Loucy (cell line): ENCODE measurements at regions not wholly inside any gene's neighbourhood (a gene's known extent, or its start where the extent isn't known, plus 50 kb on each side); places are given as distances from the start of the nearest gene placed in this dataset.
A peak's percentile ranks its signal among the peaks of the same experiment; 100 is the strongest.
"Not testable (repeated sequence)": the region's sequence is repeated elsewhere in the genome, so short reads cannot be mapped to it uniquely, and the experiment has no call there.

Source experiments
- CTCF ChIP-seq: fragments of 200-600 bp; sonication (generic); conservative IDR thresholded peaks from 2 replicates; pipeline ENCODE4 v1.5.1; 2014; ENCODE audit warnings: mild to moderate bottlenecking, antibody characterized with exemption, low read length
- EZH2phosphoT487 ChIP-seq: fragments of 200-600 bp; IDR thresholded peaks from 2 replicates; pipeline ENCODE4 v1.6.1; 2018; ENCODE audit warnings: antibody characterized with exemption, mild to moderate bottlenecking, moderate library complexity, borderline replicate concordance

- peak; percentile 75 for TF ChIP-seq CTCF
- not testable (repeated sequence) for TF ChIP-seq EZH2phosphoT487
Measured at GRCh38 chr4:137733174-137734141, 201.2 kb upstream of the PCDH18 start.
